ENCODE measurements at regions not wholly inside any gene's neighbourhood (a gene's known extent, or its start where the extent isn't known, plus 50 kb on each side); places are given as distances from the start of the nearest gene placed in this dataset.

DNA sequence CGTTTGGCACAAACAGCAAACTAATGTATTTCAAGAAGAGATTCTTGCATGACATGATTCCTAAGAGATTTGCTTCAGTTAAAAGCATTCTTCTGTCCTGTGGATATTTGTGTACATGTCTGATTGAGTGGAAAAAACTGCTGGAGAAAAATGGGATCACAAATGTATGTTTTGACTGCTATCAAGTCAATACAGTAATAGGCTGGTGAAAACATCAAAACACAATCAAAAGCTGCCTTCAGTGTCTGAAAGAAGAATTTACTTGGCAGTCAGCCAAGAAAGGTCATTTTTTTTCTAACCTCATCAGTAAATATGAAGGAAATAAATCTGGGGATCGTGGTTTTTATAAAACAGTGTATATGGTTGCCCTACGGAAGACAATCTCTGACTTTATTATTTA, 1214.8 kb downstream of the NSUN3 start:
- TF ChIP-seq, protein P1, sequence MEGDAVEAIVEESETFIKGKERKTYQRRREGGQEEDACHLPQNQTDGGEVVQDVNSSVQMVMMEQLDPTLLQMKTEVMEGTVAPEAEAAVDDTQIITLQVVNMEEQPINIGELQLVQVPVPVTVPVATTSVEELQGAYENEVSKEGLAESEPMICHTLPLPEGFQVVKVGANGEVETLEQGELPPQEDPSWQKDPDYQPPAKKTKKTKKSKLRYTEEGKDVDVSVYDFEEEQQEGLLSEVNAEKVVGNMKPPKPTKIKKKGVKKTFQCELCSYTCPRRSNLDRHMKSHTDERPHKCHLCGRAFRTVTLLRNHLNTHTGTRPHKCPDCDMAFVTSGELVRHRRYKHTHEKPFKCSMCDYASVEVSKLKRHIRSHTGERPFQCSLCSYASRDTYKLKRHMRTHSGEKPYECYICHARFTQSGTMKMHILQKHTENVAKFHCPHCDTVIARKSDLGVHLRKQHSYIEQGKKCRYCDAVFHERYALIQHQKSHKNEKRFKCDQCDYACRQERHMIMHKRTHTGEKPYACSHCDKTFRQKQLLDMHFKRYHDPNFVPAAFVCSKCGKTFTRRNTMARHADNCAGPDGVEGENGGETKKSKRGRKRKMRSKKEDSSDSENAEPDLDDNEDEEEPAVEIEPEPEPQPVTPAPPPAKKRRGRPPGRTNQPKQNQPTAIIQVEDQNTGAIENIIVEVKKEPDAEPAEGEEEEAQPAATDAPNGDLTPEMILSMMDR (IDR thresholded peaks at IDR 0.05): no peak
- TF ChIP-seq POLR2A (IDR thresholded peaks at IDR 0.05): no peak
